IMR-90 (cell line): ENCODE measurements at regions not wholly inside any gene's neighbourhood (a gene's known extent, or its start where the extent isn't known, plus 50 kb on each side); places are given as distances from the start of the nearest gene placed in this dataset.

Experiments used
- ATAC-seq: fragments of 200-7000 bp; cut with Tn5 transposase; 2 replicates; pipeline ENCODE4 v1.9.1; 2020; ENCODE audit warnings: low read depth, mild to moderate bottlenecking, moderate library complexity
- BruUV-seq: library from RNA; stranded (reverse); fragments of 400-500 nt; replicated peaks from 2 replicates; lab custom pipeline; 2021; lab: Mats Ljungman, UMichigan
- CTCF ChIA-PET: fragments of 300-600 bp; formaldehyde crosslinking; extraction: SDS; loops from one replicate; lab custom pipeline; 2021; ENCODE audit warnings: antibody characterized with exemption; lab: Yijun Ruan, JAX
- POLR2A ChIA-PET: fragments of 300-600 bp; sonication (Branson Sonifier 250); formaldehyde crosslinking; loops from one replicate; lab custom pipeline; 2022; ENCODE audit warnings: antibody characterized with exemption; ENCODE audit not compliant: unreplicated experiment; lab: Charles Lee
- DNase-seq: peaks from one replicate; pipeline ENCODE4 v3.0.0; 2013
- H2AFZ ChIP-seq: replicated peaks from 2 replicates; pipeline ENCODE3; 2013; ENCODE audit warnings: low read length, mild to moderate bottlenecking; ENCODE audit not compliant: poor library complexity
- H2AK5ac ChIP-seq: 2 replicates; pipeline ENCODE4 v1.6.1; 2013; ENCODE audit warnings: low read depth, low read length, inconsistent platforms
- H2AK9ac ChIP-seq: replicated peaks from 2 replicates; pipeline ENCODE3; 2013; ENCODE audit warnings: mild to moderate bottlenecking, low read depth, low read length, moderate library complexity; ENCODE audit not compliant: poor library complexity
- H2BK120ac ChIP-seq: 2 replicates; pipeline ENCODE4 v1.6.1; 2013; ENCODE audit warnings: low read depth, low read length, inconsistent platforms
- H2BK15ac ChIP-seq: 3 replicates; pipeline ENCODE4 v1.6.1; 2013; ENCODE audit warnings: low read depth, low read length, inconsistent platforms
- H2BK20ac ChIP-seq: 2 replicates; pipeline ENCODE4 v1.6.1; 2013; ENCODE audit warnings: low read depth, mild to moderate bottlenecking, inconsistent platforms, low read length, moderate library complexity
- H2BK5ac ChIP-seq: 2 replicates; pipeline ENCODE4 v1.6.1; 2013; ENCODE audit warnings: mild to moderate bottlenecking, low read depth, low read length, inconsistent platforms; ENCODE audit not compliant: poor library complexity, severe bottlenecking
- H3K14ac ChIP-seq: replicated peaks from 2 replicates; pipeline ENCODE4 v1.6.1; 2013; ENCODE audit warnings: low read depth, low read length, inconsistent platforms
- H3K18ac ChIP-seq: 2 replicates; pipeline ENCODE4 v1.6.1; 2013; ENCODE audit warnings: low read depth, low read length, control low read depth
- H3K23ac ChIP-seq: 2 replicates; pipeline ENCODE4 v1.6.1; 2013; ENCODE audit warnings: low read depth, low read length, inconsistent platforms
- H3K27ac ChIP-seq: 2 replicates; pipeline ENCODE4 v1.5.1; 2013; ENCODE audit warnings: mild to moderate bottlenecking, control low read depth, low read length; ENCODE audit not compliant: insufficient read depth
- H3K27me3 ChIP-seq: 2 replicates; pipeline ENCODE4 v1.6.1; 2013; ENCODE audit warnings: low read length; ENCODE audit not compliant: control insufficient read depth, insufficient read depth
- H3K36me3 ChIP-seq: 2 replicates; pipeline ENCODE4 v1.6.1; 2013; ENCODE audit warnings: low read length, mixed read lengths; ENCODE audit not compliant: control insufficient read depth, insufficient read depth
- H3K4ac ChIP-seq: 2 replicates; pipeline ENCODE4 v1.6.1; 2013; ENCODE audit warnings: low read depth, low read length, inconsistent platforms
- H3K4me1 ChIP-seq: 2 replicates; pipeline ENCODE4 v1.6.1; 2013; ENCODE audit warnings: low read length, mixed read lengths; ENCODE audit not compliant: control insufficient read depth, insufficient read depth
- H3K4me2 ChIP-seq: 2 replicates; pipeline ENCODE4 v1.6.1; 2013; ENCODE audit warnings: low read depth, mild to moderate bottlenecking, control low read depth, low read length, moderate library complexity
- H3K4me3 ChIP-seq: 2 replicates; pipeline ENCODE4 v1.5.1; 2013; ENCODE audit warnings: low read depth, mild to moderate bottlenecking, control low read depth, low read length, moderate library complexity; ENCODE audit not compliant: insufficient read depth
- H3K56ac ChIP-seq: 2 replicates; pipeline ENCODE4 v1.6.1; 2013; ENCODE audit warnings: low read length, inconsistent platforms; ENCODE audit not compliant: insufficient read depth; ENCODE audit errors: extremely low read depth
- H3K79me1 ChIP-seq, 2 experiments: 2 replicates each; pipeline ENCODE4 v1.6.1; 2013; ENCODE audit warnings: low read length in 2 of 2, inconsistent platforms in 1 of 2, low read depth in 1 of 2
- H3K9ac ChIP-seq: 2 replicates; pipeline ENCODE4 v1.6.1; 2013; ENCODE audit warnings: low read depth, low read length, control low read depth
- H3K9me1 ChIP-seq: 2 replicates; pipeline ENCODE4 v1.6.1; 2013; ENCODE audit warnings: low read length, inconsistent platforms; ENCODE audit not compliant: insufficient read depth
- H3K9me3 ChIP-seq: 2 replicates; pipeline ENCODE4 v1.6.1; 2013; ENCODE audit warnings: low read length; ENCODE audit not compliant: control insufficient read depth, insufficient read depth
- H4K20me1 ChIP-seq: 2 replicates; pipeline ENCODE4 v1.6.1; 2013; ENCODE audit warnings: low read length, inconsistent platforms; ENCODE audit not compliant: insufficient read depth
- H4K5ac ChIP-seq: 2 replicates; pipeline ENCODE4 v1.6.1; 2013; ENCODE audit warnings: mild to moderate bottlenecking, low read depth, low read length, control low read depth
- H4K8ac ChIP-seq, 2 experiments: 2 replicates each; pipeline ENCODE4 v1.6.1; 2013; ENCODE audit warnings: low read depth in 2 of 2, low read length in 2 of 2, control low read depth in 1 of 2, inconsistent platforms in 1 of 2
- H4K91ac ChIP-seq: 2 replicates; pipeline ENCODE4 v1.6.1; 2013; ENCODE audit warnings: low read depth, low read length, inconsistent platforms; ENCODE audit not compliant: insufficient read depth
- MAFK ChIP-seq: IDR thresholded peaks from 2 replicates; pipeline ENCODE4 v1.6.1; 2012; ENCODE audit warnings: low read depth, low read length, improper control_type of control experiment
- MAZ ChIP-seq: IDR thresholded peaks from 2 replicates; pipeline ENCODE4 v1.6.1; 2012; ENCODE audit warnings: low read depth, mild to moderate bottlenecking, low read length, improper control_type of control experiment, moderate library complexity, borderline replicate concordance
- RCOR1 ChIP-seq: IDR thresholded peaks from 2 replicates; pipeline ENCODE4 v1.6.1; 2012; ENCODE audit warnings: mild to moderate bottlenecking, low read length, improper control_type of control experiment; ENCODE audit not compliant: insufficient replicate concordance
- WGBS, 2 experiments: methylation state at CpG; one replicate each; pipeline versions ENCODE4 v1.1.5 to v1.1.7; 2013; ENCODE audit warnings: missing lambda C conversion rate in 2 of 2; ENCODE audit not compliant: insufficient read length in 1 of 2; ENCODE audit errors: extremely low coverage in 2 of 2; 5-methylcytosine and 5-hydroxymethylcytosine counted together
- dilution Hi-C: fragments of 300-500 bp; cut with HindIII; formaldehyde crosslinking; loops from one replicate; pipeline ENCODE4 v1.14.3; 2018; ENCODE audit warnings: low sequenced_read_pairs; ENCODE audit not compliant: unreplicated experiment
- in situ Hi-C: fragments of 300-500 bp; cut with MboI; formaldehyde crosslinking; loops from 3 replicates; pipeline ENCODE4 v1.14.3; 2019; ENCODE audit warnings: low sequenced_read_pairs, inconsistent platforms, mixed read lengths
- intact Hi-C: fragments of 100-400 bp; cut with micrococcal nuclease; formaldehyde crosslinking; loops from 2 replicates; pipeline ENCODE4 v1.10.0; 2022

- no peak overlapping the region for H2BK5ac ChIP-seq
- no peak overlapping the region for H3K9ac ChIP-seq
- H3K56ac ChIP-seq: no peak overlapping the region
- BruUV-seq: no TSS peak
- H3K27me3 ChIP-seq: no peaks in the 10 kb centered on the region
- H4K20me1 ChIP-seq: no peaks in the 10 kb centered on the region
- no CpG with 5 or more reads among the region's 2 CpGs for WGBS, 2 experiments
- no peak overlapping the region for H2BK120ac ChIP-seq
- H3K9me1 ChIP-seq: 0 out of 2 replicates have a peak, but pooled peaks cover 5% of the 10 kb centered on the region
- intact Hi-C loops (no loop called here), dilution Hi-C loops (no loop called here), in situ Hi-C loops (no loop called here)
- no peak overlapping the region for H3K4ac ChIP-seq
- no peak overlapping the region for H3K23ac ChIP-seq
- no peak overlapping the region for H2AK5ac ChIP-seq
- H3K79me1 ChIP-seq: no peaks in the 10 kb centered on the region
- POLR2A ChIA-PET: no interaction called here
- peak overlapping the region; percentile 2 to 65; a peak in 2 of 4 replicates for H4K8ac ChIP-seq
- no peak for DNase-seq
- no peak overlapping the region for H3K4me2 ChIP-seq
- H3K14ac ChIP-seq: no peak overlapping the region
- no peak overlapping the region for H2BK20ac ChIP-seq
- TF ChIP-seq MAFK (no peak), MAZ (no peak), RCOR1 (no peak)
- no peak overlapping the region for H3K4me3 ChIP-seq
- ATAC-seq: no peak
- no peaks in the 10 kb centered on the region for H3K36me3 ChIP-seq
- peaks cover 11% of the 10 kb centered on the region for H3K4me1 ChIP-seq
- H3K27ac ChIP-seq: no peak overlapping the region
- H4K5ac ChIP-seq: no peak overlapping the region
- H2AFZ ChIP-seq: no peak overlapping the region
- no peak overlapping the region for H3K18ac ChIP-seq
- no peaks in the 10 kb centered on the region for H3K9me3 ChIP-seq
- H2BK15ac ChIP-seq: no peak overlapping the region
- no peak overlapping the region for H4K91ac ChIP-seq
- no peak overlapping the region for H2AK9ac ChIP-seq
- CTCF ChIA-PET: interaction anchor here (0.7 to 1.2 kb wide), 3 partner anchors 13 to 38 kb away, joined by 3 to 4 read pairs (median 3); no protein-coding TSS in a partner anchor
Measured at GRCh38 chr1:87969040-87969439, 640.4 kb downstream of the LMO4 start.
